H1 (cell line): ENCODE measurements at regions not wholly inside any gene's neighbourhood (a gene's known extent, or its start where the extent isn't known, plus 50 kb on each side); places are given as distances from the start of the nearest gene placed in this dataset.

Experiments
- ATF2 ChIP-seq: IDR thresholded peaks from 2 replicates; pipeline ENCODE4 v1.6.1; 2012; ENCODE audit warnings: low read length, inconsistent platforms
- CTCF ChIP-seq, 3 experiments: IDR thresholded peaks; 1 replicate in 2 of 3; 2 replicates in 1 of 3; pipeline versions ENCODE4 v1.5.1 to v1.6.1; 2011; ENCODE audit warnings: low read length in 3 of 3, mild to moderate bottlenecking in 3 of 3, inconsistent platforms in 2 of 3, low read depth in 1 of 3, moderate library complexity in 1 of 3; ENCODE audit not compliant: insufficient read depth in 1 of 3; ENCODE audit errors: control extremely low read depth in 1 of 3
- EGR1 ChIP-seq: IDR thresholded peaks from 2 replicates; pipeline ENCODE4 v1.6.1; 2011; ENCODE audit warnings: low read depth, low read length, borderline replicate concordance
- EZH2 ChIP-seq: fragments of 200-600 bp; sonication (generic); IDR thresholded peaks from 2 replicates; pipeline ENCODE4 v1.7.1; 2012; ENCODE audit warnings: low read depth, mild to moderate bottlenecking, moderate library complexity, low read length, inconsistent platforms; ENCODE audit not compliant: severe bottlenecking
- FOSL1 ChIP-seq: IDR thresholded peaks from 2 replicates; pipeline ENCODE4 v1.6.1; 2011; ENCODE audit warnings: mild to moderate bottlenecking, low read depth, low read length, moderate library complexity; ENCODE audit not compliant: insufficient read depth
- POLR2A ChIP-seq, 2 experiments: IDR thresholded peaks; 1 replicate in 1 of 2; 2 replicates in 1 of 2; pipeline ENCODE4 v1.6.1; 2011; ENCODE audit warnings: low read depth in 2 of 2, low read length in 2 of 2, mild to moderate bottlenecking in 2 of 2; ENCODE audit errors: control extremely low read depth in 1 of 2
- RFX5 ChIP-seq: IDR thresholded peaks from 2 replicates; pipeline ENCODE4 v1.6.1; 2011; ENCODE audit warnings: low read depth, low read length, improper control_type of control experiment, borderline replicate concordance
- SIRT6 ChIP-seq: IDR thresholded peaks from one replicate; pipeline ENCODE4 v1.7.1; 2012; ENCODE audit warnings: low read length, inconsistent platforms
- SP2 ChIP-seq: IDR thresholded peaks from 2 replicates; pipeline ENCODE4 v1.6.1; 2012; ENCODE audit warnings: mild to moderate bottlenecking, low read length, inconsistent platforms
- TAF1 ChIP-seq: IDR thresholded peaks from 2 replicates; pipeline ENCODE4 v1.6.1; 2011; ENCODE audit warnings: mild to moderate bottlenecking, low read depth, low read length
- TAF7 ChIP-seq: optimal IDR thresholded peaks from 2 replicates; pipeline ENCODE3; 2011; ENCODE audit warnings: low read depth, mild to moderate bottlenecking, inconsistent platforms, low read length, moderate library complexity, borderline replicate concordance
- YY1 ChIP-seq: IDR thresholded peaks from 2 replicates; pipeline ENCODE4 v1.6.1; 2011; ENCODE audit warnings: low read depth, mild to moderate bottlenecking, low read length
- ZNF274 ChIP-seq: IDR thresholded peaks from 2 replicates; pipeline ENCODE4 v1.7.0; 2012; ENCODE audit warnings: low read length, borderline replicate concordance; ENCODE audit errors: extremely low read depth

GRCh38 chr6:9380568-9380967 is 945.2 kb upstream of the SLC35B3 start:
- TF ChIP-seq EZH2 (no peak), POLR2A (IDR thresholded peaks at IDR 0.05; ENCODE audit: control extremely low read depth in 1 of 2, low read depth in 2 of 2, low read length in 2 of 2) (no peak), ZNF274 (no peak), TAF1 (no peak), YY1 (no peak), RFX5 (no peak), CTCF (IDR thresholded peaks at IDR 0.05; ENCODE audit: control extremely low read depth in 1 of 3, insufficient read depth in 1 of 3, low read depth in 1 of 3, low read length in 3 of 3) (no peak), EGR1 (no peak), ATF2 (no peak), SIRT6 (no peak), SP2 (no peak), TAF7 (no peak), FOSL1 (no peak)
